Left renal pelvis (tissue), 4 donors: ENCODE measurements at regions not wholly inside any gene's neighbourhood (a gene's known extent, or its start where the extent isn't known, plus 50 kb on each side); places are given as distances from the start of the nearest gene placed in this dataset.

Source experiments
- DNase-seq, 4 donors: peaks; one replicate each; pipeline ENCODE4 v3.0.0-alpha.2; 2013; ENCODE audit warnings: low read depth in 4 of 4, low spot score in 3 of 4

DNA sequence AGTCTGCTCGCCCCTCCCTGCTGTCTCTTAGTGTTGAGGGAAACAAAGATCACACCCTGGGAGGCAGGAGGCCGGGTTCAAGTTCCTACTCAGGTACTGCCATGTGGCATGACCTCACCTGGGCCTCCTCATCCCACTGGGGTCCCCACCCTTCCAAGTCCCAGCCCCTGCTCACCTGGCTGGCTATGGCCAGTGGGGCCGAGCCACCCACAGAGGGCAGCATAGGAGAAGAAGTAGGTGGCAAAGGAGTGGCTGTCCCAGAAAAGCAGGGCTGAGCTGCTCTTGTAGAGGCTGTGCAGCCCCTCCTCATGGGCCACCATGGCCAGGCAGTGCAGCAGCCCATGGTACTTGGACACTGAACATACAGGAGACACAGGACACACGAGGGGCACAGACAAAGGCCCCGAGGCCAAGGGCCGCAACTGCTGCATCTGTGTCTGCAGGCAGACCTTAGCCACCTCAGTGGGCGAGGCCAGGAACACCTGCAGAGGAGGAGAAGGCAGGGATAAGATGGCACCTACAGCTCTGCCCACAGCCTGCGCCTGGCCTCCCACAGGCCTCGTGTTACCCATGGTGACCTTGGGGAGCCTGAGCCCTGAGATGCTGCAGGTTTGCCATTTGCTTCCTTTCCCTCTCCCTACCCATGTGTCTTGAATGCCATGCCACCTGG, 50.6 kb upstream of the MPEG1 start:
- no peak for DNase-seq
